ENCODE measurements at regions not wholly inside any gene's neighbourhood (a gene's known extent, or its start where the extent isn't known, plus 50 kb on each side); places are given as distances from the start of the nearest gene placed in this dataset.

DNA sequence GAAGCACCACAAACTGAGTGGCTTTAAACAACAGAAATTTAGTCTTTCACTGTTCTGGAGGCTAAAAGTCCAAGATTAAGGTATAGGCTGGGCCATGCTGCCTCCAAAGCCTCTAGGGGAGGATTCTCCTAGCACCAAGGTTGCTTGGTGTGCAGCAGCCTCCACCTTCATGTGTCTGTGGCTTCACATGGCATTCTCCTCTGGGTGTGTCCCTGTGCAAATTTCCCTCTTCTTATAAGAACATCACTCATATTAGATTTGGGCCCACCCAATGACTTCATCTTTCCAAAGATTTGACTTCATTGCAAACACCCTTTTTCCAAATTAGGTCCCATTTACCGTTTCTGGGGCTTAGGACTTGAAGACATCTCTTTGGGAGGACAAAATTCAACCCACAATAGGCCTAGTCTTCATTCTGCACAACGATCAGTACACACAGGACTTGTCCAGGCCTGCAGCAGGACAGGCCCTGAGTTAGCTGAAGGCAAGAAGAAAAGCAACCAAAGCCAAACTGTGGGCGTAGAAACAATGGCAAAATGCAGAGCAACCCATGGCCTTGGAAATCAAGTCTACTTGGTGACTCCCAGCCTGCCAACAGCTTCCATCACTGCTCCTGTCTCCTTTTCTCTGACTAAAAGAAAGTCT is 521.2 kb upstream of the NBEA start:
- no peak overlapping the region for H3K27ac ChIP-seq (ENCODE audit: insufficient read length, low read depth, low read length)
- no peak overlapping the region for H4K5ac ChIP-seq (ENCODE audit: insufficient read length, low read depth, low read length)
- no peak overlapping the region for H3K4ac ChIP-seq (ENCODE audit: low read depth, low read length)
- no peaks in the 10 kb centered on the region for H4K20me1 ChIP-seq (ENCODE audit: control insufficient read depth, insufficient read depth, insufficient read length)
- no peaks in the 10 kb centered on the region for H3K27me3 Mint-ChIP-seq (ENCODE audit: low read depth)
- no peak overlapping the region for H2BK20ac ChIP-seq (ENCODE audit: low read depth, low read length, poor library complexity, severe bottlenecking)
- H3K4me3 Mint-ChIP-seq, result no peak overlapping the region
- no peak overlapping the region for H3K56ac ChIP-seq (ENCODE audit: insufficient read length, low read depth, low read length)
- H3K79me2 ChIP-seq (ENCODE audit: insufficient read depth, low read length), result no peaks in the 10 kb centered on the region
- peaks cover 1% of the 10 kb centered on the region for H3K23me2 ChIP-seq (ENCODE audit: insufficient read length, low read depth, low read length, poor library complexity, severe bottlenecking)
- H2BK120ac ChIP-seq (ENCODE audit: low read depth, low read length, poor library complexity, severe bottlenecking), result no peak overlapping the region
- no peaks in the 10 kb centered on the region for H3K9me3 Mint-ChIP-seq
- H3K27me3 ChIP-seq (ENCODE audit: insufficient read depth, low read length), result no peaks in the 10 kb centered on the region
- H4K8ac ChIP-seq (replicated peaks; ENCODE audit: insufficient read length, low read depth, low read length), result no peak overlapping the region
- no peak overlapping the region for H3K18ac ChIP-seq (ENCODE audit: insufficient read length, low read depth, low read length)
- no peak overlapping the region for H4K91ac ChIP-seq (ENCODE audit: insufficient read length, low read depth, low read length)
- H3K9me3 ChIP-seq (ENCODE audit: control insufficient read depth, low read depth, low read length), result no peaks in the 10 kb centered on the region
- H3K23ac ChIP-seq (ENCODE audit: insufficient read length, low read depth, low read length), result no peak overlapping the region
- no peak overlapping the region for H2BK5ac ChIP-seq (ENCODE audit: insufficient read length, low read length)
- peaks cover 1% of the 10 kb centered on the region; the same call in 1 of the 2 replicates for H3K4me1 ChIP-seq (ENCODE audit: insufficient read depth, low read length)
- no peaks in the 10 kb centered on the region for H3K36me3 Mint-ChIP-seq (ENCODE audit: insufficient read depth in 1 of 3, low read depth in 3 of 3)
- H3K79me1 ChIP-seq (ENCODE audit: insufficient read depth, low read depth, low read length, poor library complexity, severe bottlenecking), result no peaks in the 10 kb centered on the region
- no peak overlapping the region for H2BK15ac ChIP-seq (ENCODE audit: low read depth, low read length)
- H3K27ac Mint-ChIP-seq, result no peak overlapping the region
- peaks cover 12 to 16% of the 10 kb centered on the region in 2 experiments for H3K4me1 Mint-ChIP-seq
- DNase-seq, result no peak
- TF ChIP-seq, protein P1, sequence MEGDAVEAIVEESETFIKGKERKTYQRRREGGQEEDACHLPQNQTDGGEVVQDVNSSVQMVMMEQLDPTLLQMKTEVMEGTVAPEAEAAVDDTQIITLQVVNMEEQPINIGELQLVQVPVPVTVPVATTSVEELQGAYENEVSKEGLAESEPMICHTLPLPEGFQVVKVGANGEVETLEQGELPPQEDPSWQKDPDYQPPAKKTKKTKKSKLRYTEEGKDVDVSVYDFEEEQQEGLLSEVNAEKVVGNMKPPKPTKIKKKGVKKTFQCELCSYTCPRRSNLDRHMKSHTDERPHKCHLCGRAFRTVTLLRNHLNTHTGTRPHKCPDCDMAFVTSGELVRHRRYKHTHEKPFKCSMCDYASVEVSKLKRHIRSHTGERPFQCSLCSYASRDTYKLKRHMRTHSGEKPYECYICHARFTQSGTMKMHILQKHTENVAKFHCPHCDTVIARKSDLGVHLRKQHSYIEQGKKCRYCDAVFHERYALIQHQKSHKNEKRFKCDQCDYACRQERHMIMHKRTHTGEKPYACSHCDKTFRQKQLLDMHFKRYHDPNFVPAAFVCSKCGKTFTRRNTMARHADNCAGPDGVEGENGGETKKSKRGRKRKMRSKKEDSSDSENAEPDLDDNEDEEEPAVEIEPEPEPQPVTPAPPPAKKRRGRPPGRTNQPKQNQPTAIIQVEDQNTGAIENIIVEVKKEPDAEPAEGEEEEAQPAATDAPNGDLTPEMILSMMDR (conservative IDR thresholded peaks at IDR 0.05), result no peak
- H3K4me2 ChIP-seq (ENCODE audit: insufficient read depth, insufficient read length, low read length), result no peak overlapping the region
- no peak overlapping the region for H2AK5ac ChIP-seq (ENCODE audit: insufficient read length, low read length)
- no CpG with 5 or more reads among the region's 3 CpGs for WGBS (ENCODE audit: extremely low coverage, insufficient read length, low lambda C conversion rate)
- no peak overlapping the region for H3K9ac ChIP-seq (ENCODE audit: extremely low read depth, insufficient read length, low read length)
- H3T11ph ChIP-seq (ENCODE audit: low read length), result no peak overlapping the region
- H3K14ac ChIP-seq (ENCODE audit: insufficient read depth, low read length), result no peak overlapping the region
- no peak overlapping the region for H2BK12ac ChIP-seq (ENCODE audit: insufficient read length, low read depth, low read length)
- H2AFZ ChIP-seq (ENCODE audit: low read length), result no peak overlapping the region

Measured in H9 (cell line).